ENCODE measurements at regions not wholly inside any gene's neighbourhood (a gene's known extent, or its start where the extent isn't known, plus 50 kb on each side); places are given as distances from the start of the nearest gene placed in this dataset.

DNA sequence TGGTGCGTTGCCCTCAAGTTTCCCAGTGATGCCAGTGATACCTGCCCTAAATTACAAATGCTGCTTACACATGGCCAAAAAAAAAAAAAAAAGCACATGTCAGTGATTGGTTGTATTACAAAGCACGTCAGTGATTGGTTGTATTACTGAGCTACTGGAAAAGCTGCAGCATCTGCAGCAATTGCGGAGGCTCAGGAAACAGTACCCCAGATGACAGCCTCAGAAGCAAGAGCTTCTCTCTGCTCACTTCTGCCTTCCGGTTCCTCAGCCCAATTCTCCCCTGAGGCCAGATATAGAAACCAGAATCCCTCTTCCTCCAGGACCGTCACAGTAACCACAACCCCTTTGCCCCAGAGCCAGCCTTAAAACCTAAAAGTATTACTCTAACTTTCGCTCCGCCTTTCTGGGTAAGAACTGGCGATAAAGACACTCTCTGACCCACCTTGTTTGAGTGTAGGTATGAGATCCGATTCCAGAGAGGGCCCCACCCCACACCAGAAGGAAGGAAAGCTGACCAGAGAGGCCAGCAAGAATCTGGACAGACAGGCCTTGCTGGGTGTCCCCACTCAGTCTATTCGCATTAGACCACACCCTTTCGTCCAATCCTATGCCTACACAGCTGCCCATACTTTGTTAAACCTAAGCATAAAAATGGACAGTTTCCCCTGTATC is 85.0 kb upstream of the SORBS2 start:
- TF ChIP-seq, protein P1, sequence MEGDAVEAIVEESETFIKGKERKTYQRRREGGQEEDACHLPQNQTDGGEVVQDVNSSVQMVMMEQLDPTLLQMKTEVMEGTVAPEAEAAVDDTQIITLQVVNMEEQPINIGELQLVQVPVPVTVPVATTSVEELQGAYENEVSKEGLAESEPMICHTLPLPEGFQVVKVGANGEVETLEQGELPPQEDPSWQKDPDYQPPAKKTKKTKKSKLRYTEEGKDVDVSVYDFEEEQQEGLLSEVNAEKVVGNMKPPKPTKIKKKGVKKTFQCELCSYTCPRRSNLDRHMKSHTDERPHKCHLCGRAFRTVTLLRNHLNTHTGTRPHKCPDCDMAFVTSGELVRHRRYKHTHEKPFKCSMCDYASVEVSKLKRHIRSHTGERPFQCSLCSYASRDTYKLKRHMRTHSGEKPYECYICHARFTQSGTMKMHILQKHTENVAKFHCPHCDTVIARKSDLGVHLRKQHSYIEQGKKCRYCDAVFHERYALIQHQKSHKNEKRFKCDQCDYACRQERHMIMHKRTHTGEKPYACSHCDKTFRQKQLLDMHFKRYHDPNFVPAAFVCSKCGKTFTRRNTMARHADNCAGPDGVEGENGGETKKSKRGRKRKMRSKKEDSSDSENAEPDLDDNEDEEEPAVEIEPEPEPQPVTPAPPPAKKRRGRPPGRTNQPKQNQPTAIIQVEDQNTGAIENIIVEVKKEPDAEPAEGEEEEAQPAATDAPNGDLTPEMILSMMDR (conservative IDR thresholded peaks at IDR 0.05; ENCODE audit: low read depth): no peak
- ChIA-PET CTCF (interaction anchor here (0.6 to 0.7 kb wide), 2 partner anchors 11 to 36 kb away, joined by 3 read pairs; no protein-coding TSS in a partner anchor), POLR2A (ENCODE audit: low non-redundant PET) (no interaction called here)
- DNase-seq (ENCODE audit: low spot score): no peak
- H3K27ac ChIP-seq: no peak overlapping the region

- ChIA-PET CTCF (no interaction called here), POLR2A (ENCODE audit: low non-redundant PET) (no interaction called here)
- TF ChIP-seq, protein P1 (conservative IDR thresholded peaks at IDR 0.05; ENCODE audit: low read depth): no peak
- no peak for DNase-seq (ENCODE audit: low spot score)
- H3K27ac ChIP-seq: no peak overlapping the region
Measured at GRCh38 chr4:185898413-185898812, 86.4 kb upstream of the SORBS2 start.

DNA sequence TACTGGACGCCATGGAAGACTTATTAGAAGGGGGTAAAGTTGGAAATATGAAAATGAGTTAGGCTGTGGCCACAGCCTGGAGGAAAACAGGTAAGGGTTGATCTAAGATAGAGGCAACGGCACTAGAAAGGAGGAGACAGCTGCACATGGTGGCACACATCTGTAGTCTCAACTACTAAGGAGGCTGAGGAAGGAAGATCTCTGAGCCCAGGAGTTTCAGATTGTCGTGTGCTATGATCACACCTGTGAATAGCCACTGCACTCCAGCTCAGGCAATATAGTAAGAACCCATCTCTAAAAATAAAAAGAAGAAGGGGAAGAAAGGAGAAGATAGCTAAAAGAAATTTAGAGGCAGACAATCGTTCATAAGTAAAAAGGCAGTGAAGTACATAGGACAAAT is 87.8 kb upstream of the SORBS2 start:
- TF ChIP-seq, protein P1 (conservative IDR thresholded peaks at IDR 0.05; ENCODE audit: low read depth): no peak
- CTCF ChIA-PET: no interaction called here
- no peak for DNase-seq (ENCODE audit: low spot score)
- no peak overlapping the region for H3K27ac ChIP-seq
- POLR2A ChIA-PET (ENCODE audit: low non-redundant PET): no interaction called here

- TF ChIP-seq, protein P1 (conservative IDR thresholded peaks at IDR 0.05; ENCODE audit: low read depth): no peak
- POLR2A ChIA-PET (ENCODE audit: low non-redundant PET): no interaction called here
- CTCF ChIA-PET: no interaction called here
- DNase-seq (ENCODE audit: low spot score): no peak
- H3K27ac ChIP-seq: no peak overlapping the region
Measured at GRCh38 chr4:185902654-185903053, 90.7 kb upstream of the SORBS2 start.

DNA sequence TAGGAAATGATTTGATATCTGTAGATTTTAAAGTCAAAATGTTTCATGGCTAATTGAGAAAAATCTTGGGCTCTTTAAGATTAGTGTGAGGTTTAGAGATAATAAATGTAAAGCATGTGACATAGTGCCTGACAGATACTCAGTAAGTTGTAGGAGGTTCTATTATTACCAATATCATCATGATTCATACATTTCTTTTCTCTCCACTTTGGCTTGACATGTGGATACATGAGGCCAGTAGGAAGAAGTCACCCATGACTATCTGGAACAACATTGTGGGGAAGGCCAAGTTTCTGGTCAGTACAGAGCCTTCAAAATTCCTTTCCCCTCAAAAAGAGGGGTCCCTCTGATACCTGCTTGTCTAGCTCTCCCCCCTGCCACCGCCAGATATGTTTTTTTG is 91.2 kb upstream of the SORBS2 start:
- POLR2A ChIA-PET (ENCODE audit: low non-redundant PET): no interaction called here
- H3K27ac ChIP-seq: no peak overlapping the region
- DNase-seq (ENCODE audit: low spot score): peak; percentile 44
- TF ChIP-seq, protein P1 (conservative IDR thresholded peaks at IDR 0.05; ENCODE audit: low read depth): no peak
- CTCF ChIA-PET: no interaction called here

GRCh38 chr4:185904381-185904780 is 92.4 kb upstream of the SORBS2 start:
- no peak for DNase-seq (ENCODE audit: low spot score)
- ChIA-PET CTCF (no interaction called here), POLR2A (ENCODE audit: low non-redundant PET) (no interaction called here)
- H3K27ac ChIP-seq: no peak overlapping the region
- TF ChIP-seq, protein P1 (conservative IDR thresholded peaks at IDR 0.05; ENCODE audit: low read depth): no peak

All from RWPE1 (cell line).